ENCODE measurements at regions not wholly inside any gene's neighbourhood (a gene's known extent, or its start where the extent isn't known, plus 50 kb on each side); places are given as distances from the start of the nearest gene placed in this dataset.

DNA sequence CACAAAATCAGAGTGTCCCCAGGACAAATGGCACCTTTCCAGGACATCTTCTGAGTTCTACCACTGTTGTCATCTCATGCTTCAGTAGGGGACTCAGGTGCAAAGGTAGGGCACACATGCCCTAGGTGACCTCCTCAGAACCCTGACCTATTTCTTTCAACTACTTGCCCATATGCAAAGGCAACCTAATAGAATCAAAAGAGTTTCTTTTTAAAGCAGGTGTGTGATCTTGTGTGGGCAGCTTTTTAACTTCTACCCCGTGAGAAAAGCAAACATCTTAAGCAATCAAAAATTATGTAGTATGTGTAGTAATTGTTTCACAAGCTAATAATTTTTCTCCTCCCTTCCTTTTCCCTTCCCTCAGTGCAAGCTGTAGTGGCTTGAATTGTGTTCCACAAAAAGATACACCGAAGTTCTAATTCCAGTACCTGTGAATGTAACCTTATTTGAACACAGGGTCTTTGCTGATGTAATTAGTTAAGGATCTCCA lies 333.1 kb downstream of the RND3 start:
- H3K27me3 ChIP-seq (ENCODE audit: insufficient read depth, low read length, poor library complexity, severe bottlenecking) = no peaks in the 10 kb centered on the region
- H3K4me2 ChIP-seq (ENCODE audit: low read depth, low read length, poor library complexity, severe bottlenecking) = no peak overlapping the region
- no peaks in the 10 kb centered on the region for H3K9me2 ChIP-seq (replicated peaks; ENCODE audit: low read depth, low read length)
- H3K4me1 ChIP-seq (ENCODE audit: insufficient read depth, low read length, poor library complexity, severe bottlenecking) = no peaks in the 10 kb centered on the region
- H3K36me3 ChIP-seq (ENCODE audit: insufficient read depth, low read length) = no peaks in the 10 kb centered on the region
- no peaks in the 10 kb centered on the region for H4K20me1 ChIP-seq (ENCODE audit: insufficient read depth, low read length, poor library complexity, severe bottlenecking)
- H3K4me3 ChIP-seq (ENCODE audit: low read length, poor library complexity, severe bottlenecking) = no peak overlapping the region
- H2AFZ ChIP-seq (ENCODE audit: low read length) = no peak overlapping the region
- TF ChIP-seq, protein P1, sequence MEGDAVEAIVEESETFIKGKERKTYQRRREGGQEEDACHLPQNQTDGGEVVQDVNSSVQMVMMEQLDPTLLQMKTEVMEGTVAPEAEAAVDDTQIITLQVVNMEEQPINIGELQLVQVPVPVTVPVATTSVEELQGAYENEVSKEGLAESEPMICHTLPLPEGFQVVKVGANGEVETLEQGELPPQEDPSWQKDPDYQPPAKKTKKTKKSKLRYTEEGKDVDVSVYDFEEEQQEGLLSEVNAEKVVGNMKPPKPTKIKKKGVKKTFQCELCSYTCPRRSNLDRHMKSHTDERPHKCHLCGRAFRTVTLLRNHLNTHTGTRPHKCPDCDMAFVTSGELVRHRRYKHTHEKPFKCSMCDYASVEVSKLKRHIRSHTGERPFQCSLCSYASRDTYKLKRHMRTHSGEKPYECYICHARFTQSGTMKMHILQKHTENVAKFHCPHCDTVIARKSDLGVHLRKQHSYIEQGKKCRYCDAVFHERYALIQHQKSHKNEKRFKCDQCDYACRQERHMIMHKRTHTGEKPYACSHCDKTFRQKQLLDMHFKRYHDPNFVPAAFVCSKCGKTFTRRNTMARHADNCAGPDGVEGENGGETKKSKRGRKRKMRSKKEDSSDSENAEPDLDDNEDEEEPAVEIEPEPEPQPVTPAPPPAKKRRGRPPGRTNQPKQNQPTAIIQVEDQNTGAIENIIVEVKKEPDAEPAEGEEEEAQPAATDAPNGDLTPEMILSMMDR (conservative IDR thresholded peaks at IDR 0.05; ENCODE audit: low read length) = no peak
- TF ChIP-seq EZH2phosphoT487 (IDR thresholded peaks at IDR 0.05; ENCODE audit: borderline replicate concordance) = no peak
- H3K9ac ChIP-seq (ENCODE audit: low read depth, low read length, poor library complexity, severe bottlenecking) = no peak overlapping the region
- no peaks in the 10 kb centered on the region for H3K79me2 ChIP-seq (ENCODE audit: insufficient read depth, low read length)
- H3F3A ChIP-seq (ENCODE audit: low read depth) = no peaks in the 10 kb centered on the region
- H3K9me3 ChIP-seq (ENCODE audit: insufficient read depth, low read depth, low read length) = no peaks in the 10 kb centered on the region

DNA sequence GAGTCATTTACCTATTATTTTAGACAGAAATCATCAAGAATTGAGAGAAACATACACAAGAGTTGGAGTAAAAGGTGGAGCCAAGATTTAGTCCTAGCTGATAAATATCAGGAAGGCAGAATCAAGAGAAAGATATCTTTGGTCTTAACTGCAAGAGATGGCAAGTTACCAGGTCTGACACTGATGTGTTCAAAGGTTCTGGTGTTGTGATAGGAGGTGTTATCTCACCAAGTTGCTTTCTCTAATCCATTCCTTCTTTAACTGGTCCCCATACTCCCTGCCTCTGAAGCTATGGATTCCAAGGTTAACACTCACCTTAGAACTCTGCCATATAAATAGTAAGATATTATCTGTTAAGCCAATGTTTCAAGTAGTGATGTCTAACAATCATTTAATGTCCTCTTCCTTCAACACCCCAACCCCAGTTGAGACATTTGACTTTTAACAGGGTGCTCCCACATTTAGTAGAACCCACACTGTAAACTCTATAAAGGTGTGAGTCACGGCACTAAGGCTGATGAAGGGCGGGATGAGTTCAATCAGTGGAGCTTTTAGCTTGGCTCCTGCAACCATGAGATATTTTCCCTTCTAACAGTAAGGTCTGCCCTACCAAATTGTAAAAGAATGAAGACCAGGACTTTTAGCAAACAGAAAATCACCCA lies 333.7 kb downstream of the RND3 start:
- Histone ChIP-seq H2AFZ (ENCODE audit: low read length) (no peak overlapping the region), H3K4me1 (ENCODE audit: insufficient read depth, low read length, poor library complexity, severe bottlenecking) (no peaks in the 10 kb centered on the region), H3K79me2 (ENCODE audit: insufficient read depth, low read length) (no peaks in the 10 kb centered on the region), H3K27me3 (ENCODE audit: insufficient read depth, low read length, poor library complexity, severe bottlenecking) (no peaks in the 10 kb centered on the region), H4K20me1 (ENCODE audit: insufficient read depth, low read length, poor library complexity, severe bottlenecking) (no peaks in the 10 kb centered on the region), H3K9ac (ENCODE audit: low read depth, low read length, poor library complexity, severe bottlenecking) (no peak overlapping the region), H3K9me2 (replicated peaks; ENCODE audit: low read depth, low read length) (no peaks in the 10 kb centered on the region), H3K36me3 (ENCODE audit: insufficient read depth, low read length) (no peaks in the 10 kb centered on the region), H3K4me3 (ENCODE audit: low read length, poor library complexity, severe bottlenecking) (no peak overlapping the region), H3F3A (ENCODE audit: low read depth) (no peaks in the 10 kb centered on the region), H3K4me2 (ENCODE audit: low read depth, low read length, poor library complexity, severe bottlenecking) (no peak overlapping the region), H3K9me3 (ENCODE audit: insufficient read depth, low read depth, low read length) (no peaks in the 10 kb centered on the region)
- TF ChIP-seq, protein P1 (conservative IDR thresholded peaks at IDR 0.05; ENCODE audit: low read length) = no peak
- no peak for TF ChIP-seq EZH2phosphoT487 (IDR thresholded peaks at IDR 0.05; ENCODE audit: borderline replicate concordance)

DNA sequence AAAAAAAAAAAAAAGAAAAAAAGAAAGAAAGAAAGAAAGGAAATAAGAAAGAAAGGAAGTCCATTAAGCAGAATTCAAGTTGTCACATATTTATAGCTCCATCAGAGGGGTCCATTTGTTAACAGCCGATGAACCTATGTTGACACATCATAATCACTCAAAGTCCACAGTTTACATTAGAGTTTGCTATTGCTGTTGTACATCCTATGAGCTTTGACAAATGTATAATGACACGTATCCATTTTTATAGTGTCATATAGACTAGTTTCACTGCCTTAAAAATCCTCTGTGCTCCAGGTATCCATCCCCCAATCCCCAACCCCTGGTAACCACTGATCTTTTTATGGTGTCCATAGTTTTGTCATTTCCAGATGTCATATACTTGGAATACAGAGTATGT lies 335.2 kb downstream of the RND3 start:
- Histone ChIP-seq H3K9me3 (ENCODE audit: insufficient read depth, low read depth, low read length) (peaks cover 4% of the 10 kb centered on the region), H3K4me2 (ENCODE audit: low read depth, low read length, poor library complexity, severe bottlenecking) (no peak overlapping the region), H3F3A (ENCODE audit: low read depth) (no peaks in the 10 kb centered on the region), H4K20me1 (ENCODE audit: insufficient read depth, low read length, poor library complexity, severe bottlenecking) (no peaks in the 10 kb centered on the region), H3K79me2 (ENCODE audit: insufficient read depth, low read length) (no peaks in the 10 kb centered on the region), H3K27me3 (ENCODE audit: insufficient read depth, low read length, poor library complexity, severe bottlenecking) (no peaks in the 10 kb centered on the region), H3K4me3 (ENCODE audit: low read length, poor library complexity, severe bottlenecking) (no peak overlapping the region), H3K9ac (ENCODE audit: low read depth, low read length, poor library complexity, severe bottlenecking) (no peak overlapping the region), H3K4me1 (ENCODE audit: insufficient read depth, low read length, poor library complexity, severe bottlenecking) (no peaks in the 10 kb centered on the region), H3K36me3 (ENCODE audit: insufficient read depth, low read length) (no peaks in the 10 kb centered on the region), H3K9me2 (replicated peaks; ENCODE audit: low read depth, low read length) (no peaks in the 10 kb centered on the region), H2AFZ (ENCODE audit: low read length) (no peak overlapping the region)
- TF ChIP-seq, protein P1 (conservative IDR thresholded peaks at IDR 0.05; ENCODE audit: low read length) = no peak

Measured in Loucy (cell line).